GM10248 (cell line): ENCODE measurements at regions not wholly inside any gene's neighbourhood (a gene's known extent, or its start where the extent isn't known, plus 50 kb on each side); places are given as distances from the start of the nearest gene placed in this dataset.

ENCODE experiments used
- CTCF ChIA-PET: fragments of 300-600 bp; sonication (Branson Sonifier 250); formaldehyde crosslinking; extraction: SDS; loops from one replicate; lab custom pipeline; 2021; ENCODE audit warnings: antibody characterized with exemption; lab: Yijun Ruan, JAX
- POLR2A ChIA-PET: fragments of 350-650 bp; sonication (Branson Sonifier 250); formaldehyde crosslinking; extraction: SDS; loops from one replicate; lab custom pipeline; 2020; ENCODE audit warnings: antibody characterized with exemption; lab: Yijun Ruan, JAX
- DNase-seq: peaks from one replicate; pipeline ENCODE4 v3.0.0; 2012; ENCODE audit errors: extremely low spot score
- CTCF ChIP-seq: IDR thresholded peaks from 2 replicates; pipeline ENCODE4 v1.5.1; 2012; ENCODE audit warnings: mild to moderate bottlenecking, low read depth; ENCODE audit errors: extremely low read depth, missing control alignments, control extremely low read depth

- CTCF ChIA-PET: interaction anchor here (1.4 to 4.1 kb wide), 3 partner anchors 13 to 686 kb away, joined by 3 to 28 read pairs (median 6); no protein-coding TSS in a partner anchor
- no peak for DNase-seq
- no peak for TF ChIP-seq CTCF
- POLR2A ChIA-PET: no interaction called here
These were observed 92.6 kb downstream of the ERMARD start for GRCh38 chr6:169843991-169844390.

GRCh38 chr6:169843110-169843509 is 91.7 kb downstream of the ERMARD start:
- DNase-seq: no peak
- POLR2A ChIA-PET: no interaction called here
- CTCF ChIA-PET: interaction anchor here (1.3 to 4.1 kb wide), 3 partner anchors 12 to 687 kb away, joined by 5 to 28 read pairs (median 6); no protein-coding TSS in a partner anchor
- TF ChIP-seq CTCF: no peak

GRCh38 chr6:169841907-169842606 is 90.6 kb downstream of the ERMARD start:
- ChIA-PET POLR2A (no interaction called here), CTCF (interaction anchor here (1.3 to 4.1 kb wide), 2 partner anchors 11 to 52 kb away, joined by 5 to 28 read pairs; no protein-coding TSS in a partner anchor)
- no peak for DNase-seq

GRCh38 chr6:169841251-169841650 is 89.8 kb downstream of the ERMARD start:
- CTCF ChIA-PET: no interaction called here
- POLR2A ChIA-PET: no interaction called here

More at GRCh38 chr6:169841907-169842606, 90.6 kb downstream of the ERMARD start:
- TF ChIP-seq CTCF: no peak

GRCh38 chr6:169839898-169840631 is 88.6 kb downstream of the ERMARD start:
- CTCF ChIA-PET: no interaction called here
- POLR2A ChIA-PET: no interaction called here
- DNase-seq: no peak
- no peak for TF ChIP-seq CTCF

More at GRCh38 chr6:169841251-169841650, 89.8 kb downstream of the ERMARD start:
- no peak for TF ChIP-seq CTCF
- no peak for DNase-seq

- ChIA-PET CTCF (interaction anchor here (1.2 kb wide), 1 partner anchor 678 kb away, joined by 4 read pairs; no protein-coding TSS in a partner anchor), POLR2A (no interaction called here)
These were observed 88.1 kb downstream of the ERMARD start for GRCh38 chr6:169839493-169839892.

More at GRCh38 chr6:169839493-169839892, 88.1 kb downstream of the ERMARD start:
- no peak for DNase-seq
- no peak for TF ChIP-seq CTCF
